ENCODE measurements at regions not wholly inside any gene's neighbourhood (a gene's known extent, or its start where the extent isn't known, plus 50 kb on each side); places are given as distances from the start of the nearest gene placed in this dataset.

DNA sequence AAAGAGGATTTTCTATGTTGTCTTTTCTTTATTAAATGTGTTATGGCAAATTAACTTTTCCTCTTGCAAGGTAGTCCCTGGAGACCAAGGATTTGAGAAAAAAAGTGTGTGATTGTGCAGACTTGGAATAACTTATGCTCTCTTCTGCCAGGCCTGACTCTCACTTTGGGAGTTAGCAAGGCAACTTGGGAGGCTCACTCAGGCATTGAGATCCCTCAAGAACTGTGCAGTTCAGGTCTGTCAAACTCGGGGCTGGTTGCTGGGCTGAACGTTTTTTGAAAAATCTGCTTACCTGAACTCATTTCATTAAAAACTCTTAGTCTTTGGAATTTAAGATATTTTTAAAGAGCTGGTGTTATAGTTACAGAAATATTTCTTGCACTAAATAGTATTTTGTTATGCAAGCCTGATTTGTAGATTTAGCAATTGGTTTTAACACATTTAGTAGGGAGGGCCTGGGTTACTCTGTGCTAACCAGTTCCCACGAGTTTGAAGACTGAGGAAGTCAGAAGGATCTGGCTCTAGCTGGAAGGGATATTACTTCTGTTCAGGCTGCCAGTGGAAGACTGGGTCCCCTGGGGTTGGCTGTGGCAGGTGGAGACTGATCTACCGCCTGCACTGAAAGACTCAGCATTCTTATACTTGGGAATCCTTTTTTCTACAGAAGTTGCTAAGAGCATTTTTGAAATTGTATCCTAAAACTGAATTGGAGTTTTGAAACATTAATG is 150.4 kb upstream of the PCSK5 start:
- H3K27ac Mint-ChIP-seq, result no peak overlapping the region
- DNase-seq (no peak), ATAC-seq (ENCODE audit: low read depth) (no peak)
- no peaks in the 10 kb centered on the region for H3K36me3 Mint-ChIP-seq
- no peaks in the 10 kb centered on the region for H3K9me3 Mint-ChIP-seq
- POLR2A ChIA-PET, result no interaction called here
- H3K27me3 Mint-ChIP-seq, result peaks cover 2% of the 10 kb centered on the region
- no peak overlapping the region for H3K4me3 Mint-ChIP-seq
- H3K4me1 Mint-ChIP-seq, result no peaks in the 10 kb centered on the region

DNA sequence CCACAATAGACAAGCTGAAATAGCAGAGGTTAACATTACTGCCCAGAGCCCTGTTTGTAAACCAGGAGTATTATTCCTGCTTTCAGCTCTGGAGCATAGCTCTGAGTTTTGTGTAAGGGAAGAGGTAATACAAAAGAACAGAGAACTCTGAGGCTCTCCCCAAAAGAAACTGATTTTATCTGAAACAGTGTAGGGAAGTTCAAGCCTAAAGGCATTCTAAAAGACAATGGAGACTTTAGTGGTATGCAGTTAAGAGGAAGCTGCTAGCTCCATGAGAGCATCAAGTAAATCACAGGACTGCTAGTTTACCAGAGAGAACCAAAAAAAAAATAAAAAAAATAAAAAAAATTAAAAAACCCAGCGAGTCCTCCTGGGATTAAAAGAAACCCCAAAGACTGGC is 146.6 kb upstream of the PCSK5 start:
- ATAC-seq (ENCODE audit: low read depth) (no peak), DNase-seq (no peak)
- H3K36me3 Mint-ChIP-seq, result no peaks in the 10 kb centered on the region
- H3K9me3 Mint-ChIP-seq, result no peaks in the 10 kb centered on the region
- POLR2A ChIA-PET, result no interaction called here
- H3K4me1 Mint-ChIP-seq, result no peaks in the 10 kb centered on the region
- no peak overlapping the region for H3K27ac Mint-ChIP-seq
- no peak overlapping the region for H3K4me3 Mint-ChIP-seq
- no peaks in the 10 kb centered on the region for H3K27me3 Mint-ChIP-seq

DNA sequence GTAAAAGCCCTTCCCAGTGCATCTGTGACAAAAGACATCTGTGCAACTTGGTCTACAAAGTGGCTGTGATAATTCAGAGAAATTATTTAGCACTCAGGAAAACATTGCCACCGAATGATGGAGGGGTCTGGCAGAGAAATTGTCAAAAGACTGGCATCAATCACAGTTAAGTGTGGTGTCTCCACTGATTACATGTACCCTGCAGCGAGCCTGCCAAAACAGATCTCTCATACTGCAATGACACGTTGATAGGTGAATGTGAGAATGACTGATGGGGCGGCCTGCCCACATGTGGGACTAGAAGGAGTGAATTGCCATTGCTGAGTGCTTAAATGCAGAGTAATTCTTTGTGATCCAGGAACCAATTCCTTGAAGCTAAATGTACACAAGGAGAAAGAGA is 136.4 kb upstream of the PCSK5 start:
- H3K9me3 Mint-ChIP-seq, result no peaks in the 10 kb centered on the region
- POLR2A ChIA-PET, result no interaction called here
- no peaks in the 10 kb centered on the region for H3K36me3 Mint-ChIP-seq
- H3K4me3 Mint-ChIP-seq, result no peak overlapping the region
- H3K27ac Mint-ChIP-seq, result no peak overlapping the region
- peaks cover 2% of the 10 kb centered on the region for H3K27me3 Mint-ChIP-seq
- DNase-seq (no peak), ATAC-seq (ENCODE audit: low read depth) (no peak)
- no peaks in the 10 kb centered on the region for H3K4me1 Mint-ChIP-seq

DNA sequence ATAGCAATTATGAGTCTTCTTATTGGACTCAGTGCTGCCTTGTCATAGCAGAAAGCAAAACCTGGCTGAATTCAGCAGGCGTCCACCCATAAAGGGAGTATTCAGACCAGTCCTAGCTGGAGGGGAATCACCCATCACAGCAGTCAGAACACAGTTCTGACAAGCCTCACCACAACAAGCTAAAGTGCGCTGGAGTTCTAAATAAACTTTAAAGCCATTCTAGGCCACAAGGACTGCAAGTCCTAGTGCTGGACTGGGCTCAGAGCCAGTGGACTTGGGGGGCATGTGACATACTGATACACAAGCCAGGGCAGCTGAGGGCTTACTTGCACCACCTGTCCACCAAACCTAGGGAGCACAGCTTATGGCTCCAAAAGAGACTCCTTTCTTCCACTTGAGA is 115.3 kb upstream of the PCSK5 start:
- POLR2A ChIA-PET, result no interaction called here

DNA sequence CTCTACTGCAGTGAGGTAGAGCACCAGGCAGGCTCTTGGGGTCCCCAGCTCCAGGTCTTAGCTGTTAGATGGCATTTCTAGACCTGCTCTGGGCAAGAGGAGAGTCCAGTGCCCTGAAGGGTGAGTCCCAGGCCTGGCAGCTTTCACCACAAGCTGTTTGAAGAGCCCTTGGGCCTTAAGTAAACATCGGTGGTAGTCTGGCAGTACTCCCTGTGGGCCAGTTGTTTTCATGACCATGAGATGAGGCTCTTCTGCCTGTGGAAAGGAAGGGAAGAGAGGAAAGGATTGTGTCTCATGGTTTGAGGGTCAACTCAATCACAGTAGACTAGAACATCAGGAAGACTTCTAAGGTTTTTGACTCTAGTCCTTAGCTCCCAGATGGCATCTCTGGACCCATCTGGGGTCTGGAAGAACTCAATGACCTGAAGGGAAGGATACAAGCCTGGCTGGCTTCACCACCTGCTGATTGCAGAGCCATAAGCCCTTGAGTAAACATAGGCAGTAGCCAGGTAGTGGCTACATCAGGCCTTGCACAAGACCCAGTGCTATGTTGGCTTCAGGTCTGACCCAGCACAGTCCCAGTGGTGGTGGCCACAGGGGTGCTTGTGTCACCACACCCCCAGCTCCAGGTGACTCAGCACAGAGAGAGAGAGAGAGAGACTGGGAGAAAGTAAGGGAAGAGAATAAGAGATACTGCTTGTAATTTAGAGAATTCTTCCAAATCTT is 114.3 kb upstream of the PCSK5 start:
- ATAC-seq (ENCODE audit: low read depth), result no peak
- H3K27me3 Mint-ChIP-seq, result peaks cover 2% of the 10 kb centered on the region
- peaks cover 1% of the 10 kb centered on the region for H3K9me3 Mint-ChIP-seq
- POLR2A ChIA-PET, result no interaction called here
- no peaks in the 10 kb centered on the region for H3K36me3 Mint-ChIP-seq
- no peak overlapping the region for H3K4me3 Mint-ChIP-seq
- H3K4me1 Mint-ChIP-seq, result no peaks in the 10 kb centered on the region
- no peak overlapping the region for H3K27ac Mint-ChIP-seq
- no peak for DNase-seq

More for the DNA sequence above, 115.3 kb upstream of the PCSK5 start:
- Mint-ChIP-seq H3K4me1 (no peaks in the 10 kb centered on the region), H3K4me3 (no peak overlapping the region), H3K9me3 (peaks cover 1% of the 10 kb centered on the region), H3K27me3 (peaks cover 2% of the 10 kb centered on the region), H3K36me3 (no peaks in the 10 kb centered on the region), H3K27ac (no peak overlapping the region)
- no peak for DNase-seq
- no peak for ATAC-seq (ENCODE audit: low read depth)

DNA sequence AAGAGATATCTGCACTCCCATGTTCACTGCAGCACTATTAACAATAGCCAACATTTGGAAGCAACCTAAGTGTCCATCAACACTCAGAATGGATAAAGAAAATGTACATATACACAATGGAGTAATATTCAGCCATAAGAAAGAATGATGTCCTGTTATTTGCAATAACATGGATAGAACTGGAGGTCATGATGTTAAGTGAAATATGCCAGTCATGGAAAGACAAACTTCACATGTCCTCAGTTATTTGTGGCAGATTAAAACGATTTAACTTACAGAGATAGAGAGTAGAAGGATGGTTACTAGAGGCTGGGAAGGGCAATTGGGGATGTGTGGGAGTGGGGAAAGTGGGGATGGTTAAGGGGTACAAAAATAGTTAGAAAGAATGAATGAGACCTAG is 110.3 kb upstream of the PCSK5 start:
- Mint-ChIP-seq H3K9me3 (peaks cover 4% of the 10 kb centered on the region), H3K4me3 (no peak overlapping the region), H3K4me1 (no peaks in the 10 kb centered on the region), H3K27ac (no peak overlapping the region), H3K36me3 (no peaks in the 10 kb centered on the region), H3K27me3 (peaks cover 6% of the 10 kb centered on the region)
- DNase-seq (no peak), ATAC-seq (ENCODE audit: low read depth) (no peak)
- POLR2A ChIA-PET, result no interaction called here

DNA sequence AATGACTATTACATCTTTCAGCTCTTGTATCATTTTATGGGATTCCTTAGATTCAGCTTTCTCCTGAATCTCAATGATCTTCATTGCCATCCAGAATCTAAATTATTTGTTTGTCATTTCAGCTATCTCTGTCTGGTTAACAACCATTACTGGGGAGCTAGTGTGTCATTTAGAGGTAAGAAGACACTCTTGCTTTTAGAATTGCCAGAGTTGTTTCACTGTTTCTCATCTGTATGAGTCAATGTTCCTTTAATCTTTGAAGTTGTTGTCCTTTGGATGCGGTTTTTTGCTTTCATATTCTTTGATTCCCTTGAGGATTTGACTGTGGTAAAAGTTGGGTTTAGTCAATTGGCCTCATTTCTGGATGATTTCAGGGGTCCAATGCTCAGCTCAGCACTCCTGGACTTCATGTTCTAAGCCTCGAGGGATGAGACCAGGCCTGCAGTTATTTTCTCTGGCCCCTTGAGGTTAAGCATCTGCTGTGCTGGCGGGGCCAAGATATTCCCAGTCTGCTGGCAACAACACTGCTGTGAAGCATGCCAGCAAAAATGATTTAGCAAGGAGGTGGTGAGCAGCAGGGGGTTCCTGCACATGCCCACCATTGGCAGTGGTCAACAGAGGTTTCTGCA is 102.4 kb upstream of the PCSK5 start:
- no peak for ATAC-seq (ENCODE audit: low read depth)
- Mint-ChIP-seq H3K27ac (no peak overlapping the region), H3K4me1 (peaks cover 7% of the 10 kb centered on the region), H3K36me3 (peaks cover 8% of the 10 kb centered on the region), H3K9me3 (peaks cover 9% of the 10 kb centered on the region), H3K27me3 (peaks cover 5% of the 10 kb centered on the region), H3K4me3 (no peak overlapping the region)
- no peak for DNase-seq
- POLR2A ChIA-PET, result no interaction called here

GRCh38 chr9:75797085-75797580 is 93.3 kb upstream of the PCSK5 start:
- ATAC-seq (ENCODE audit: low read depth) (no peak), DNase-seq (no peak)
- Mint-ChIP-seq H3K36me3 (no peaks in the 10 kb centered on the region), H3K4me1 (no peaks in the 10 kb centered on the region), H3K27me3 (peaks cover 4% of the 10 kb centered on the region), H3K27ac (no peak overlapping the region), H3K4me3 (no peak overlapping the region), H3K9me3 (no peaks in the 10 kb centered on the region)
- POLR2A ChIA-PET, result no interaction called here

- ATAC-seq (ENCODE audit: low read depth), result no peak
- Mint-ChIP-seq H3K27me3 (peaks cover 2% of the 10 kb centered on the region), H3K27ac (no peak overlapping the region), H3K9me3 (no peaks in the 10 kb centered on the region), H3K4me1 (no peaks in the 10 kb centered on the region), H3K36me3 (no peaks in the 10 kb centered on the region), H3K4me3 (no peak overlapping the region)
- DNase-seq, result no peak
- POLR2A ChIA-PET, result no interaction called here
These were observed 92.0 kb upstream of the PCSK5 start for GRCh38 chr9:75798505-75798904.

GRCh38 chr9:75803130-75803529 is 87.3 kb upstream of the PCSK5 start:
- no peak overlapping the region for H3K27ac Mint-ChIP-seq
- DNase-seq (no peak), ATAC-seq (ENCODE audit: low read depth) (no peak)
- POLR2A ChIA-PET, result no interaction called here
- H3K36me3 Mint-ChIP-seq, result no peaks in the 10 kb centered on the region
- no peaks in the 10 kb centered on the region for H3K9me3 Mint-ChIP-seq
- no peaks in the 10 kb centered on the region for H3K4me1 Mint-ChIP-seq
- no peak overlapping the region for H3K4me3 Mint-ChIP-seq
- no peaks in the 10 kb centered on the region for H3K27me3 Mint-ChIP-seq

GRCh38 chr9:75810063-75810462 is 80.4 kb upstream of the PCSK5 start:
- H3K9me3 Mint-ChIP-seq, result peaks cover 2% of the 10 kb centered on the region
- POLR2A ChIA-PET, result no interaction called here
- no peaks in the 10 kb centered on the region for H3K36me3 Mint-ChIP-seq
- ATAC-seq (ENCODE audit: low read depth) (no peak), DNase-seq (no peak)
- no peaks in the 10 kb centered on the region for H3K27me3 Mint-ChIP-seq
- no peaks in the 10 kb centered on the region for H3K4me1 Mint-ChIP-seq
- no peak overlapping the region for H3K4me3 Mint-ChIP-seq
- no peak overlapping the region for H3K27ac Mint-ChIP-seq

DNA sequence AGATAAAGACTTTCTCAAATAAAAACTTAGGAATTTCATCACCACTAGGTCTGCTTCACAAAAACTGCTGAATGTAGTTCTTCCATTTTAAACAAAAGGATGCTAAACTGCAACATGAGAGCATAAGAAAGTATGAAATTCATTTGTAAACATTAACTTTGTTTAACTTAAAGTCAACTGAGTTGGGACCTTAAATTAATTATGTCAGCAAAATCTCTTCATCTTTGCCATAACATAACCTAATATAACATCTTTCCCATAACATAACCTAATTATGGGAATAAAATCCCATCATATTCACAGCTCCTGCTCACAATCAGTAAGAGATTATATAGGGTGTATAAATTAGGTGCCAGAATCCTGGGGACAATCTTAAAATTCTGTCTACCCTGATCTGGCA is 78.8 kb upstream of the PCSK5 start:
- ATAC-seq (ENCODE audit: low read depth), result no peak
- H3K4me1 Mint-ChIP-seq, result no peaks in the 10 kb centered on the region
- H3K4me3 Mint-ChIP-seq, result no peak overlapping the region
- no peaks in the 10 kb centered on the region for H3K36me3 Mint-ChIP-seq
- H3K9me3 Mint-ChIP-seq, result peaks cover 2% of the 10 kb centered on the region
- no peak for DNase-seq
- H3K27me3 Mint-ChIP-seq, result no peaks in the 10 kb centered on the region
- no peak overlapping the region for H3K27ac Mint-ChIP-seq
- POLR2A ChIA-PET, result no interaction called here

DNA sequence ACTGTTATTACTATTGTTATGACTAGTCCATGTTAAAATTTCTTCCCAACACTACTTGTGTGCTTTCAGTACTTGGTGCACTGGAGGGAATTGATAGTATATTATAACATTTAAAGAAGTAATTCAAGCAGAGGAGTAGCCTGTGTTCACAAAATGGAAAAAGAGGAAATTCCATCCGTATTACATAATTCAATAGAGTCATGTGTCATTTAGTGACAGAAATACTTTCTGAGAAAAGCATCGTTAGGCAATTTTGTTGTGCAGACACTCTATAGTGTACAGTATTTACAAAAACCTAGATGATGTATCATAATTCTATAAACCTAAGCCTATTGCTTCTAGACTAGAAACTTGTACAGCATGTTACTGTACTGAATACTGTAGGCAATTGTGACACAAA is 78.3 kb upstream of the PCSK5 start:
- peaks cover 2% of the 10 kb centered on the region for H3K9me3 Mint-ChIP-seq
- no peak for ATAC-seq (ENCODE audit: low read depth)
- no peaks in the 10 kb centered on the region for H3K27me3 Mint-ChIP-seq
- no peak overlapping the region for H3K4me3 Mint-ChIP-seq
- no peaks in the 10 kb centered on the region for H3K36me3 Mint-ChIP-seq
- no peaks in the 10 kb centered on the region for H3K4me1 Mint-ChIP-seq
- DNase-seq, result no peak
- POLR2A ChIA-PET, result no interaction called here
- no peak overlapping the region for H3K27ac Mint-ChIP-seq

DNA sequence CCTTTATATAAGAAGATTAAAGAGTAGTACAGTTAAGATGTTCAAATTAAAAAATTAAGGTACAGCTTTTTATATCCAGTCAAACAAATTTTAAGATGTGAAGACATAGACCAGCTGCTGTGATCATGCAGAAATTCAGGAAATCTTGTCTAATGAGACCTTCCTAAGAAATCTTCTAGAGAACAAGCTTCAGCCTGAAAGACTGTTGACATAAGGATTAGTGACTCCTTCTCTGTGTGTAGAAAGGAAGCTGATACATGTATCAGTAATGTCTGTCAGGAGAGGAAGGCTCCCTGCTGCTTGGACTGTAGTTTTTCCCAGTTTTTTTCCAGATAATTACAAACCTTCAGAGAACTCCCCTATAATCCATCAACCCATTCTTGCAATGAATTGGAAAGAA is 75.8 kb upstream of the PCSK5 start:
- DNase-seq, result no peak
- Mint-ChIP-seq H3K27me3 (no peaks in the 10 kb centered on the region), H3K9me3 (peaks cover 1% of the 10 kb centered on the region), H3K4me1 (no peaks in the 10 kb centered on the region), H3K27ac (no peak overlapping the region), H3K4me3 (no peak overlapping the region), H3K36me3 (no peaks in the 10 kb centered on the region)
- ATAC-seq (ENCODE audit: low read depth), result no peak
- POLR2A ChIA-PET, result no interaction called here
